Tibial nerve (tissue), 3 donors: ENCODE measurements at regions not wholly inside any gene's neighbourhood (a gene's known extent, or its start where the extent isn't known, plus 50 kb on each side); places are given as distances from the start of the nearest gene placed in this dataset.

Experiments
- POLR2A ChIP-seq, 2 donors: fragments of 450-650 bp; IDR thresholded peaks; one replicate each; pipeline ENCODE4 v1.6.1; 2017; ENCODE audit warnings: antibody characterized with exemption in 2 of 2, mild to moderate bottlenecking in 2 of 2, moderate library complexity in 2 of 2
- TF ChIP-seq, protein P1 (sequence below), 5 experiments: fragments of 200-600 bp in 3 of 5; fragments of 450-650 bp in 2 of 5; sonication (generic) in 3 of 5; IDR thresholded peaks; one replicate each; pipeline ENCODE4 v1.5.1; 2016 to 2019; ENCODE audit warnings: antibody characterized with exemption in 5 of 5, mild to moderate bottlenecking in 3 of 5, moderate library complexity in 2 of 5

DNA sequence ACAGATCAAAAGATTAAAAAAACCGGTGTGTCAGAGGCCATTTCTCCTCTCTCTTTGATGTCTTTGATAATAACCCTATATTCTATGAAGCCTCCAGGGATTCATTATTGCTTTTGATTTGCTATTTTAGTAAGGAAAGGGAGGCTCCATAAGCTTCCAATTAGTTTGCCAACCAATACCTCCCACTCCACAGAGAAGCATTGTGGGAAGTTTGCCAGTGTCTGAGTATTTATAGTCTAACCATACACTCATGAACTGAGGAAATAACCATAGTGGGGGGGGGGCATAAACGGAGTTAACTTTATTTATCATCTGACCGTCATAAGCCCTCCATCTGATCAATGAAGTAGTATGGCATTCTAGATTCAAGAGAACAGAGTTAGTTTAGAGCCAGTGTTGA, 1066.8 kb upstream of the PABPC4L start:
- TF ChIP-seq, protein P1, sequence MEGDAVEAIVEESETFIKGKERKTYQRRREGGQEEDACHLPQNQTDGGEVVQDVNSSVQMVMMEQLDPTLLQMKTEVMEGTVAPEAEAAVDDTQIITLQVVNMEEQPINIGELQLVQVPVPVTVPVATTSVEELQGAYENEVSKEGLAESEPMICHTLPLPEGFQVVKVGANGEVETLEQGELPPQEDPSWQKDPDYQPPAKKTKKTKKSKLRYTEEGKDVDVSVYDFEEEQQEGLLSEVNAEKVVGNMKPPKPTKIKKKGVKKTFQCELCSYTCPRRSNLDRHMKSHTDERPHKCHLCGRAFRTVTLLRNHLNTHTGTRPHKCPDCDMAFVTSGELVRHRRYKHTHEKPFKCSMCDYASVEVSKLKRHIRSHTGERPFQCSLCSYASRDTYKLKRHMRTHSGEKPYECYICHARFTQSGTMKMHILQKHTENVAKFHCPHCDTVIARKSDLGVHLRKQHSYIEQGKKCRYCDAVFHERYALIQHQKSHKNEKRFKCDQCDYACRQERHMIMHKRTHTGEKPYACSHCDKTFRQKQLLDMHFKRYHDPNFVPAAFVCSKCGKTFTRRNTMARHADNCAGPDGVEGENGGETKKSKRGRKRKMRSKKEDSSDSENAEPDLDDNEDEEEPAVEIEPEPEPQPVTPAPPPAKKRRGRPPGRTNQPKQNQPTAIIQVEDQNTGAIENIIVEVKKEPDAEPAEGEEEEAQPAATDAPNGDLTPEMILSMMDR (IDR thresholded peaks at IDR 0.05) = no peak
- TF ChIP-seq POLR2A (IDR thresholded peaks at IDR 0.05) = no peak
